ENCODE measurements at regions not wholly inside any gene's neighbourhood (a gene's known extent, or its start where the extent isn't known, plus 50 kb on each side); places are given as distances from the start of the nearest gene placed in this dataset.

DNA sequence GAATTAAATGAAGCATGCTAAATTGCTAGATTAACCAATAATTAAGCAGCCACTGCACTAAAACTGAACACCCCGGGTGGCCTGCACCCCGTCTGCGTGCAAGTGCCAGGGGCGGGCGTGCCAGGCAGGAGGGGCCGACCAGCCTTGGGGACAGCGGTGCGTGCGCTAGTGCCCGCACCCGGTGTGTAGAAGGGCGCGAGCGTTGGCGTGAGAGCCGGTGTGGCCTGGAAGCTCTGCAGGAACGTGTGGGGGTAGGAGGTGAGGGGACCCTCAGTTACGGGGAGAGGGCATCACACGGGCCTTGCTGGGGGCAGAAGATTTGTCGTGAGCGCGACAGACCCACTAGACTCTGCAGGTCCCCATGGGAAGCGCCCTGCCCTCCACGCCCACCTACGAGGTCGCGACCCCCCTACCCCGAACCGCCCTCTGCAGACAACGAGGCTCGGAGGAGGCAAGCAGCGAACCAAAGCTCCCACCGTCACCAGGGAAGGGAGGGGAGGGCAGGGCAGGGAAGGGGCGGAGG lies 105.8 kb downstream of the FAM53A start:
- CTCF ChIA-PET, result no interaction called here
- WGBS (ENCODE audit: missing lambda C conversion rate), result 85% methylated on average over 13 of the region's 34 CpGs
- ATAC-seq, result no peak

DNA sequence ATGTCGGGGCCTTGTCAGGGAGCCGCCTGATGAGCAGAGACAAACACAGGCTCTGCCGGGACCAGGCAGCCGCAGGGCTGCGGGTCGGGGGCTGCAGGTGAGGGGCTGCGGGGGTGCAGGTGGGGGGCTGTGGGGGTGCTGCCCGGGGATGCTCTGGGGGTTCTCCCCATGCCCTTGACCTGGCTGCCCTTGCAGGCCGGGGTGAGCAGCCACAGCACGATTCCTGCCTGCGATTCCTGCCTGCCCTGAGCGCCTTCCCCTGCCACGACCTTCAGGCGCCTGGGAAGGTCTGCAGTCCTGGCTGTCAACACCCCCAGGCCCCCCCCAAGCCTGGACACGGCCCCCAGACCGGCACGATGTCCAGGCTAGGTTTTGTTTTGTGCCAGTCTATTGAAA lies 106.3 kb downstream of the FAM53A start:
- Histone ChIP-seq H3K4me3 (no peak overlapping the region), H3K27ac (no peak overlapping the region; a peak in 1 of 6 replicates), H3K9me3 (no peaks in the 10 kb centered on the region), H3K4me2 (no peak overlapping the region; the same call in 2 of the 3 replicates), H3K4me1 (peaks cover 8% of the 10 kb centered on the region; the same call in 2 of the 3 replicates)
- TF ChIP-seq NFE2L2 (conservative IDR thresholded peaks at IDR 0.05; ENCODE audit: low read length), result no peak
- TF ChIP-seq MAZ (IDR thresholded peaks at IDR 0.05; ENCODE audit: borderline replicate concordance, low read depth, low read length), result no peak
- DNase-seq (ENCODE audit: low read depth in 1 of 2, low spot score in 1 of 2) (no peak), ATAC-seq (no peak), FAIRE-seq (no peak)
- POLR2A ChIA-PET, result no interaction called here
- CTCF ChIA-PET, result no interaction called here
- 96% methylated on average over 4 of the region's 17 CpGs for WGBS (ENCODE audit: missing lambda C conversion rate)

More for the DNA sequence above, 105.8 kb downstream of the FAM53A start:
- FAIRE-seq (no peak), DNase-seq (ENCODE audit: low read depth in 1 of 2, low spot score in 1 of 2) (no peak)
- POLR2A ChIA-PET, result no interaction called here
- Histone ChIP-seq H3K4me3 (peak overlapping the region; percentile 60; the same call in 1 of the 3 replicates), H3K4me2 (peak overlapping the region; percentile 80), H3K9me3 (no peaks in the 10 kb centered on the region), H3K4me1 (peaks cover 8% of the 10 kb centered on the region; the same call in 2 of the 3 replicates), H3K27ac (peak overlapping the region in 1 of 2 experiments; percentile 99; a peak in 4 of 6 replicates)
- TF ChIP-seq RNF2 (IDR thresholded peaks at IDR 0.05; ENCODE audit: borderline replicate concordance, low read depth) (no peak), RARB (CRISPR knock-in tag; IDR thresholded peaks at IDR 0.05) (no peak), ZNF302 (CRISPR knock-in tag; IDR thresholded peaks at IDR 0.05) (no peak), HDAC2 (IDR thresholded peaks at IDR 0.05) (no peak), FOSL2 (IDR thresholded peaks at IDR 0.05) (no peak), FOSL2 (CRISPR knock-in tag; IDR thresholded peaks at IDR 0.05) (no peak), NFE2L2 (conservative IDR thresholded peaks at IDR 0.05; ENCODE audit: low read length) (no peak), TFCP2L1 (CRISPR knock-in tag; IDR thresholded peaks at IDR 0.05) (no peak), RCOR1 (IDR thresholded peaks at IDR 0.05; ENCODE audit: low read depth, low read length) (no peak), HOXB13 (CRISPR knock-in tag; IDR thresholded peaks at IDR 0.05; ENCODE audit: low read depth) (no peak)
- TF ChIP-seq, protein P1, sequence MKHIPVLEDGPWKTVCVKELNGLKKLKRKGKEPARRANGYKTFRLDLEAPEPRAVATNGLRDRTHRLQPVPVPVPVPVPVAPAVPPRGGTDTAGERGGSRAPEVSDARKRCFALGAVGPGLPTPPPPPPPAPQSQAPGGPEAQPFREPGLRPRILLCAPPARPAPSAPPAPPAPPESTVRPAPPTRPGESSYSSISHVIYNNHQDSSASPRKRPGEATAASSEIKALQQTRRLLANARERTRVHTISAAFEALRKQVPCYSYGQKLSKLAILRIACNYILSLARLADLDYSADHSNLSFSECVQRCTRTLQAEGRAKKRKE (CRISPR knock-in tag; IDR thresholded peaks at IDR 0.05; ENCODE audit: low read depth), result no peak

DNA sequence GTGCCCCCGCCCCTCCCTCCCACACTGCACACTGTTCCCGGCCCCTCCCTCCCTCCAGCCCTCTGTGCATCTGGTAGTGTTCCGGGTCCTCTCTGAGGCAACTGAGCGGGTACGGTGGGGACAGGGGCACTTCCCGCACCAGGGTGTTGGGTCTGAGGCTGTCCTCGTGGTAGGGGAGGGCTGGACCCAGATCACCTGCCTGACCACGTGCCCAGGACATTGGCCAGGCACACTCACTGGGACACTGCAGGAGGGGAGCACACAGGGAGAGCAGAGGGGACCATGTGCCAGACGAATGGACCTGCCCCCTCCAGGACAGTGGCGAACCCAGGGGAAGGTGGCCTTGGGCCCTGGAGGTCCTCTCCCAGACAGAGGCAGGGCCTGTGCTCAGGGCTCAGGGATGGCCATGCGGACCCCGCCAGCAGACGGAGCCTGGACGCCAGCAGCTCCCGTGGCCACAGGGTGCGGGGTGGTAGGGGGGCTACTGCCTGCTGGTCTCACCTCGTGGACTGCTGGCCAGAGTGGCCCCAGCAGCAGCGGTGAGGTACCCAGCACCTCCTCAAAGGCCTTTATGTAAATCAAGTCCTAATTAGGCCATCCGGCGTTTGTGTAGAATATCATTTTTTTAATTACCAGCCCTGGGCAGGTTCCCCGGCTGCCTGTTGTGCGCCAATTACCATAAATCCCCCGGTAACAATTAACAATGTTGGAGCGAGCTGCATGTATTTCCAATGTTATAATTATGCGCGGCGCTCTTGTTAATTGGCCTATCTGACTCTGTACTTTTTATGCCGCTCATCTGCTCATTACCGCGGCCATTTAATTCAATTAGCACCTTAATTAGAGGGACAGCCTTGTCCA lies 106.9 kb downstream of the FAM53A start:
- Histone ChIP-seq H3K4me3 (no peak overlapping the region), H3K4me2 (no peak overlapping the region), H3K27ac (no peak overlapping the region), H3K9me3 (no peaks in the 10 kb centered on the region), H3K4me1 (peaks cover 8% of the 10 kb centered on the region; the same call in 2 of the 3 replicates)
- no peak for TF ChIP-seq HOXA7 (CRISPR knock-in tag; IDR thresholded peaks at IDR 0.05)
- TF ChIP-seq, protein P2, sequence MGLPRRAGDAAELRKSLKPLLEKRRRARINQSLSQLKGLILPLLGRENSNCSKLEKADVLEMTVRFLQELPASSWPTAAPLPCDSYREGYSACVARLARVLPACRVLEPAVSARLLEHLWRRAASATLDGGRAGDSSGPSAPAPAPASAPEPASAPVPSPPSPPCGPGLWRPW (IDR thresholded peaks at IDR 0.05), result no peak
- TF ChIP-seq CHD4 (IDR thresholded peaks at IDR 0.05; ENCODE audit: borderline replicate concordance), result no peak
- no peak for ATAC-seq
- 94% methylated on average over 18 of the region's 30 CpGs for WGBS (ENCODE audit: missing lambda C conversion rate)
- DNase-seq (ENCODE audit: low read depth in 1 of 2, low spot score in 1 of 2), result no peak
- ChIA-PET POLR2A (no interaction called here), CTCF (no interaction called here)
- FAIRE-seq, result no peak

DNA sequence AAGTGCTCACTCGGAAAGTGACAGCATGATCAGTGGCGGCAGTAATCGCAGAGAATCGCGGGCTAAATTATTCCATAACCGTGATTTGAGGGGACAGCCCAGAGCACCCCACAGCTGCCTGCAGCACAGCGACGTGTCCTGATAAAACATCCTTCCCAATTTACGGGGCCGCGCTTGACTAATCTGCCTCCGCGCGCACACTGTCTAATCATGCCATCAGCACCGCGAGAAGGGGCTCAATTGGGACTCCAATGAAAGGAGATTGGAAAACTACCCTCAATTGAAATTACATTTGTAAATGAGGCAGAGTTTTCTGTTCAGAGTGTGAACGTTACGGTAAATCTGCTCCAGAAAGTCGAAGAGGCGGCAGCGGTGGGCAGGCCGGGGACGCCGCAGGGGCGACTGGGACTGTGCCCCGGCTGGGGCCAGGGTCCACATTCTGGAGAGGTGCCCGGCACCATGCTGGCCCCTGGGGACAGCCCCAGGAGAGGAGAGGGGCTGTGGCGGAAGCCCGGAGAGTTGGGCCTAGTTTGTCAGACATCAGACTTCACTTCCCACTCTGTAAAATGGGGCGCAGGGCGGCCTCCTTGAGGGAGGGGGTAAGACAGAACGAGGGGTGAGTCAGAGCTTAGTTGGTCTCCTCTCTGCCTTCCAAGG lies 107.7 kb downstream of the FAM53A start:
- Histone ChIP-seq H3K4me3 (no peak overlapping the region), H3K4me2 (no peak overlapping the region), H3K9me3 (no peaks in the 10 kb centered on the region), H3K4me1 (peaks cover 6% of the 10 kb centered on the region; the same call in 2 of the 3 replicates), H3K27ac (no peak overlapping the region)
- no peak for FAIRE-seq
- TF ChIP-seq CEBPB (IDR thresholded peaks at IDR 0.05) (no peak), NR3C1 (IDR thresholded peaks at IDR 0.05) (no peak), RCOR1 (IDR thresholded peaks at IDR 0.05; ENCODE audit: low read depth, low read length) (no peak), HEYL (CRISPR knock-in tag; IDR thresholded peaks at IDR 0.05) (no peak), RFX5 (IDR thresholded peaks at IDR 0.05) (no peak), POLR2AphosphoS2 (conservative IDR thresholded peaks at IDR 0.05; ENCODE audit: low read length) (no peak), TP53 (CRISPR knock-in tag; IDR thresholded peaks at IDR 0.05) (no peak), ZNF302 (CRISPR knock-in tag; IDR thresholded peaks at IDR 0.05) (no peak)
- TF ChIP-seq, protein P2 (IDR thresholded peaks at IDR 0.05), result no peak
- TF ChIP-seq, protein P3, sequence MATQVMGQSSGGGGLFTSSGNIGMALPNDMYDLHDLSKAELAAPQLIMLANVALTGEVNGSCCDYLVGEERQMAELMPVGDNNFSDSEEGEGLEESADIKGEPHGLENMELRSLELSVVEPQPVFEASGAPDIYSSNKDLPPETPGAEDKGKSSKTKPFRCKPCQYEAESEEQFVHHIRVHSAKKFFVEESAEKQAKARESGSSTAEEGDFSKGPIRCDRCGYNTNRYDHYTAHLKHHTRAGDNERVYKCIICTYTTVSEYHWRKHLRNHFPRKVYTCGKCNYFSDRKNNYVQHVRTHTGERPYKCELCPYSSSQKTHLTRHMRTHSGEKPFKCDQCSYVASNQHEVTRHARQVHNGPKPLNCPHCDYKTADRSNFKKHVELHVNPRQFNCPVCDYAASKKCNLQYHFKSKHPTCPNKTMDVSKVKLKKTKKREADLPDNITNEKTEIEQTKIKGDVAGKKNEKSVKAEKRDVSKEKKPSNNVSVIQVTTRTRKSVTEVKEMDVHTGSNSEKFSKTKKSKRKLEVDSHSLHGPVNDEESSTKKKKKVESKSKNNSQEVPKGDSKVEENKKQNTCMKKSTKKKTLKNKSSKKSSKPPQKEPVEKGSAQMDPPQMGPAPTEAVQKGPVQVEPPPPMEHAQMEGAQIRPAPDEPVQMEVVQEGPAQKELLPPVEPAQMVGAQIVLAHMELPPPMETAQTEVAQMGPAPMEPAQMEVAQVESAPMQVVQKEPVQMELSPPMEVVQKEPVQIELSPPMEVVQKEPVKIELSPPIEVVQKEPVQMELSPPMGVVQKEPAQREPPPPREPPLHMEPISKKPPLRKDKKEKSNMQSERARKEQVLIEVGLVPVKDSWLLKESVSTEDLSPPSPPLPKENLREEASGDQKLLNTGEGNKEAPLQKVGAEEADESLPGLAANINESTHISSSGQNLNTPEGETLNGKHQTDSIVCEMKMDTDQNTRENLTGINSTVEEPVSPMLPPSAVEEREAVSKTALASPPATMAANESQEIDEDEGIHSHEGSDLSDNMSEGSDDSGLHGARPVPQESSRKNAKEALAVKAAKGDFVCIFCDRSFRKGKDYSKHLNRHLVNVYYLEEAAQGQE (IDR thresholded peaks at IDR 0.05), result no peak
- POLR2A ChIA-PET, result no interaction called here
- WGBS (ENCODE audit: missing lambda C conversion rate), result 89% methylated on average over 28 of the region's 32 CpGs
- no peak for ATAC-seq
- DNase-seq (ENCODE audit: low read depth in 1 of 2, low spot score in 1 of 2), result no peak
- CTCF ChIA-PET, result interaction anchor here (0.6 kb wide), 1 partner anchor 356 kb away, joined by 3 read pairs; no protein-coding TSS in a partner anchor

Data from A549 (cell line).